Hematopoietic multipotent progenitor cell treated with erythropoietin and hydrocortisone succinate and interleukin-3 and kit ligand, for 17 days (in vitro differentiated cells): ENCODE measurements at regions not wholly inside any gene's neighbourhood (a gene's known extent, or its start where the extent isn't known, plus 50 kb on each side); places are given as distances from the start of the nearest gene placed in this dataset.

Experiments
- DNase-seq: peaks from one replicate; pipeline ENCODE4 v3.0.0-alpha.2; 2015; ENCODE audit warnings: low spot score

GRCh38 chr1:234667600-234668576 lies 57.9 kb upstream of the IRF2BP2 start:
- DNase-seq, result no peak

- DNase-seq, result no peak
These were observed 56.8 kb upstream of the IRF2BP2 start for GRCh38 chr1:234666761-234667160.

GRCh38 chr1:234665975-234666605 lies 56.1 kb upstream of the IRF2BP2 start:
- DNase-seq, result no peak

GRCh38 chr1:234662148-234662547 lies 52.2 kb upstream of the IRF2BP2 start:
- no peak for DNase-seq

- DNase-seq, result no peak
These were observed 51.4 kb upstream of the IRF2BP2 start for GRCh38 chr1:234661317-234661928.

GRCh38 chr1:234660536-234661316 lies 50.7 kb upstream of the IRF2BP2 start:
- no peak for DNase-seq
